GM12892 (cell line): ENCODE measurements at regions not wholly inside any gene's neighbourhood (a gene's known extent, or its start where the extent isn't known, plus 50 kb on each side); places are given as distances from the start of the nearest gene placed in this dataset.
"Not testable (repeated sequence)": the region's sequence is repeated elsewhere in the genome, so short reads cannot be mapped to it uniquely, and the experiment has no call there.

ENCODE experiments used
- DNase-seq: peaks from one replicate; pipeline ENCODE4 v3.0.0; 2011; ENCODE audit not compliant: insufficient read length
- FAIRE-seq: peaks from 2 replicates; lab custom pipeline; 2011; peaks lifted over from hg19 to GRCh38; lab: Jason Lieb, UNC
- POLR2A ChIP-seq: IDR thresholded peaks from 2 replicates; pipeline ENCODE4 v1.6.1; 2011; ENCODE audit warnings: low read depth, low read length, control low read depth
- POLR2AphosphoS5 ChIP-seq: IDR thresholded peaks from 2 replicates; pipeline ENCODE4 v1.6.1; 2011; ENCODE audit warnings: low read depth, low read length, control low read depth
- TAF1 ChIP-seq: IDR thresholded peaks from 2 replicates; pipeline ENCODE4 v1.6.1; 2011; ENCODE audit warnings: low read depth, mild to moderate bottlenecking, control low read depth, low read length, borderline replicate concordance

- FAIRE-seq (no peak), DNase-seq (no peak)
- TF ChIP-seq POLR2AphosphoS5 (no peak), TAF1 (no peak), POLR2A (no peak)
These were observed 117.3 kb upstream of the SERPINE2 start for GRCh38 chr2:224156436-224156835.

- DNase-seq (no peak), FAIRE-seq (no peak)
- TF ChIP-seq TAF1 (no peak), POLR2A (no peak), POLR2AphosphoS5 (no peak)
These were observed 116.8 kb upstream of the SERPINE2 start for GRCh38 chr2:224155896-224156295.

DNA sequence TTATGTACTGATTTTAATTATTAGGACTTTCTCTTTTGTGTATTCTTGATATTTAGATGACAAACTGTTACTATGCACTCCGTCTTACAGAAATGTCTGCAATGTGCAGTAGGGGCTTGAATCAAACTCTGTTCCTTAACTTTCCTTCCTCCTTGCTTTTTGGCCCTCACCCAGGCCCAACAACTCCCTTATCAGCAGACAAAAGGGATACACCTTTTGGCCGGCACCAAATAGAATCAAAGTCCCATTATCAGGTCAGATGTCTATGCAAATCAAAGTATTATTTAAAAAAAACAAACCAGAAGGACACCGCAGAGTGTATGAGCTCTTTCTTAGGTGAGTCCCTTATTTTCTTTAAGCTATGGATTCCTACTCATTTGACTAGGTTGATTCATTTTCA, 116.3 kb upstream of the SERPINE2 start:
- TF ChIP-seq POLR2AphosphoS5: no peak
- TF ChIP-seq POLR2A: no peak
- no peak for TF ChIP-seq TAF1
- FAIRE-seq (no peak), DNase-seq (no peak)

- TF ChIP-seq TAF1: no peak
- no peak for TF ChIP-seq POLR2AphosphoS5
- no peak for TF ChIP-seq POLR2A
- FAIRE-seq: no peak
- DNase-seq: no peak
These were observed 112.7 kb upstream of the SERPINE2 start for GRCh38 chr2:224151680-224152310.

DNA sequence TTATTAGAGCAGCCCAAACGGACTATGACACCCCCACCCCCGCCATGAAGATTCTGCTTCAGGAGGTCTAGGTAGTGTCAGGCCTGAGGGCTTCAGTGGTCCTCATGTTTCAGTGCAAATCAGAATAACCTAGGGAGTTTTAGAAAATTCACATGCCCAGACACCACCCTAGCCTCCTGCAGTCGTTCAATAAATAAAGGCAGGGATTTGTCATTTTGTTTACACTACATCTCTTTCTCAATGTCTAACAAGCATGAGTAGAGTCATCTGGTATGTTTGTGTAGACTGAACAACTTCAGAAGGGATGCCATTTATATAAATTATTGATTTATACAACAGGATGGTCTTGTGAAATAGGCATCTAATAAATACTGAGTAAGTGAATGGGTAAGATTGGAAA, 112.1 kb upstream of the SERPINE2 start:
- no peak for TF ChIP-seq POLR2A
- TF ChIP-seq POLR2AphosphoS5: no peak
- no peak for TF ChIP-seq TAF1
- no peak for FAIRE-seq
- no peak for DNase-seq

DNA sequence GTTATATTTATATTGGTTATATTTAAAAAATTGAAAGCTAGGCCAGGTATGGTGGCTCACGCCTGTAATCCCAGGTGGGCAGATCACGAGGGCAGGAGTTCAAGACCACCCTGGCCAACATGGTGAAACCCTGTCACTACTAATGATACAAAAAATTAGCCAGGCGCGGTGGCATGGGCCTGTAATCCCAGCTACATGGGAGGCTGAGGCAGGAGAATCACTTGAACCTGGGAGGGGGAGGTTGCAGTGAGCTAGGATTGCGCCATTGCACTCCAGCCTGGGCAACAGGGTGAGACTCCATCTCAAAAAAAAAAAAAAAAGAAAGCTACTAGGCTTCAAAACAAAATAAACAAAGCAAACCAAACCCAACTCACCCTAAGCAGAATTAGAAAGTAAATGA, 109.0 kb upstream of the SERPINE2 start:
- FAIRE-seq, DNase-seq: not testable (repeated sequence)

- no peak for TF ChIP-seq POLR2AphosphoS5
- FAIRE-seq: no peak
- DNase-seq: no peak
These were observed 108.1 kb upstream of the SERPINE2 start for GRCh38 chr2:224147174-224147573.

DNA sequence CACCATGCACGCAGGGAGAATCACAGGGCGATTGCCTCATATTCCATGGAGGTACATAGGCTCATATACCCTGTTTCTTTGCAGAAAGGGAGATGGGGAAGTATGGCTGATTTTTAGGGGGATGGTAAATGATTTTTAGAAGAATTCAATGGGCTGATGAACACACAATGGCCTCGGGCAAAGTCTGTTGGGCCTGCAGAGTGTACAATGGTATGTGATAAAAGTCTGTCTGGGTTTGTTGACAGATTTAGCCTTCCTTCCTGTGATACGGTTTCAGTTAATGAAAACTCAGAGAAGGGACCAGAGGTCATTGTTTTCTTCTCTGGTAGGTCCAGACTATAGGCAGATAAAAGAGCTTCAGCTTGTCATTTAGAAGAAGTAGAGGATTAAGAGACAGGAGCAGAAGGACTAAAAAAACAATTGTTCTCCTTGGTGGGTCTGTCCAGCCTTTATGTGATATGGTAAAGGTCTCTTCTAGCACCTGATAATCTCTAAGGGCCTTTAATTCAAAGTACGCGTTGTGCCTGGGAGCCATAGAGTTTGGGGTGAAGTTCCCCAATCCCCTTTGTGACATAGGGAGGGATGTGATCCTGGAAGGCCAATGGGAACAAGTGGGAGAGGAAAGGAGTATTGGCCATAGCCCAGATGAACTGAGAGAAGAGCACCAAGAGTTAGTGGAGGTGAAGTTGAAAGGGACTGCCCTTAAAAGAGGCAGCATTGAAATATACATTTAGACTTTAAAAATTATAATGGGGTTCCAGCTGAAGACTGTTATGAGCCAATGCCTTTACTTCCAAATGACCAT, 107.5 kb upstream of the SERPINE2 start:
- TF ChIP-seq TAF1: no peak
- no peak for TF ChIP-seq POLR2AphosphoS5
- no peak for TF ChIP-seq POLR2A
- DNase-seq (no peak), FAIRE-seq (no peak)

DNA sequence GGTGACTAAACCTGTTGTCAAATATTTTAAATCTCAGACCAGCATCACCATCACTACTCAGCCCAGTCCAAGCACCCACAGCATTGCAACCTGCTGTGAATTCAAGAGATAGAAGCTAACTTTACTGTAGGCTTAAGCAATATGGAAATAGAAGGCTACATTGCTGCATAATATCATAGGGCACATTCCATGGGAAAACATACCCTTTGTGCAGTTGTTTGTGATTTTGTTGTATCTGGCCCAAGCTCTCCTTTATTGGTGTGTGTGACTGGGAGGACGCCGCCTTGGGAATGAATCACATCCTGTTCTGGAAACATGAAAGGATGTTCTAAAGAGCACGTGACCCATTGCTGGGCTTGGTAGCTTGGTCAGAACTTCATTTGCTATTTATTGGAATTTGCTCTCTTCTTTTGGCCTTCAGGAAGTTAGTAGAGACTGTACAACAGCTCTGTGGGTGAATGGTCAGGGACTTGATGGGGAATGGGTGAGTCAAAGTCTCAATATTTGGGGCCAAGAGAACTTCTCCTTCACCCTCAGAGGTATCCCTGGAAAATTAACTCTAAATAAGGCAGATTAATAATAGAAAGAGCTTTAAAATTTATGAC, 106.8 kb upstream of the SERPINE2 start:
- DNase-seq: no peak
- FAIRE-seq: no peak
- no peak for TF ChIP-seq POLR2A
- no peak for TF ChIP-seq POLR2AphosphoS5
- TF ChIP-seq TAF1: no peak

DNA sequence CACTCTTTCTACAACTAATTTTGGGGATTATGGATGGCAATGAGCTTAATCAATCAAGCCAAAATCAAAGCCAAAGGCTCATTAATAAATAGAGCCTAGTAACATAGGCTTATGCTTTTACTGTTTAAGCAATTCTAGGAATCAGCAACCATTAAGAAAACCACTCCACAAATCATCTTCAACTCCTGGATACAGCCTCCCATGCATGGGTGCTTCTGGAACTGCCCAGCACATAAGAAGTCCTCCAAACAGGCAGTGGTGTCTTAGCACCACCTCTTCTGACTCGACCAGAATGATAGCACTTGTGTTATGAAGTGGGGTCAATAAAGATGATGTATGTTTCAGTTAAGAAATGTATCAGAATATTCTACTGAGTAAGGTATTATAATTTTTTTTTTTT, 104.4 kb upstream of the SERPINE2 start:
- FAIRE-seq: no peak
- DNase-seq: no peak

GRCh38 chr2:224142397-224143312, 103.6 kb upstream of the SERPINE2 start:
- no peak for DNase-seq
- TF ChIP-seq TAF1: no peak
- no peak for TF ChIP-seq POLR2A
- TF ChIP-seq POLR2AphosphoS5: no peak
- FAIRE-seq: no peak

More for the DNA sequence above, 104.4 kb upstream of the SERPINE2 start:
- TF ChIP-seq POLR2AphosphoS5: no peak
- no peak for TF ChIP-seq POLR2A
- TF ChIP-seq TAF1: no peak
